B cell (primary cell): ENCODE measurements at regions not wholly inside any gene's neighbourhood (a gene's known extent, or its start where the extent isn't known, plus 50 kb on each side); places are given as distances from the start of the nearest gene placed in this dataset.

Experiments used
- ATAC-seq: fragments of 200-7000 bp; cut with Tn5 transposase; one replicate; pipeline ENCODE4 v1.10.0; 2021; ENCODE audit warnings: low read depth, mild to moderate bottlenecking, moderate number of reproducible peaks, moderate library complexity
- CTCF ChIA-PET: fragments of 350-600 bp; sonication (Branson Sonifier 250); formaldehyde crosslinking; loops from one replicate; lab custom pipeline; 2021; ENCODE audit warnings: antibody characterized with exemption, inconsistent platforms; lab: Charles Lee
- POLR2A ChIA-PET: fragments of 350-600 bp; sonication (Branson Sonifier 250); formaldehyde crosslinking; loops from one replicate; lab custom pipeline; 2021; ENCODE audit warnings: antibody characterized with exemption; lab: Charles Lee
- DNase-seq: peaks from one replicate; pipeline ENCODE4 v3.0.0; 2013
- H2AFZ ChIP-seq: 2 replicates; pipeline ENCODE4 v1.6.1; 2012; ENCODE audit warnings: mild to moderate bottlenecking, low read depth, low read length; ENCODE audit not compliant: insufficient read depth, poor library complexity, severe bottlenecking
- H3K27ac ChIP-seq, 2 donors: 1 replicate in 1 of 2; 2 replicates in 1 of 2; pipeline ENCODE4 v1.5.1; 2012 to 2013; ENCODE audit warnings: low read length in 2 of 2, mild to moderate bottlenecking in 2 of 2, moderate library complexity in 1 of 2
- H3K27me3 ChIP-seq, 4 experiments: fragments of 200-600 bp in 1 of 4; sonication (generic) in 1 of 4; replicated peaks in 1 of 4; 1 replicate in 2 of 4; 2 replicates in 2 of 4; pipeline versions ENCODE4 v1.6.1 to v1.7.0; 2013 to 2016; ENCODE audit warnings: low read length in 3 of 4, mild to moderate bottlenecking in 2 of 4, mixed read lengths in 1 of 4, moderate library complexity in 1 of 4; ENCODE audit not compliant: insufficient read depth in 4 of 4, control insufficient read depth in 3 of 4; ENCODE audit errors: control extremely low read depth in 1 of 4
- H3K36me3 ChIP-seq, 2 experiments: replicated peaks in 1 of 2; 1 replicate in 1 of 2; 2 replicates in 1 of 2; pipeline versions ENCODE4 v1.6.1 to v1.7.1; 2013; ENCODE audit warnings: low read length in 1 of 2; ENCODE audit not compliant: insufficient read depth in 2 of 2, control insufficient read depth in 1 of 2; ENCODE audit errors: control extremely low read depth in 1 of 2, extremely low read depth in 1 of 2
- H3K4me1 ChIP-seq, 2 donors: fragments of 200-600 bp in 1 of 2; sonication (generic) in 1 of 2; 1 replicate in 1 of 2; 2 replicates in 1 of 2; pipeline versions ENCODE4 v1.5.1 to v1.6.1; 2013 to 2017; ENCODE audit warnings: low read length in 2 of 2; ENCODE audit not compliant: control insufficient read depth in 2 of 2, insufficient read depth in 2 of 2
- H3K4me2 ChIP-seq: replicated peaks from 2 replicates; pipeline ENCODE3; 2012; ENCODE audit warnings: mild to moderate bottlenecking, low read depth, low read length; ENCODE audit not compliant: poor library complexity, severe bottlenecking
- H3K4me3 ChIP-seq, 5 experiments: fragments of 200-600 bp in 1 of 5; sonication (generic) in 1 of 5; 1 replicate in 3 of 5; 2 replicates in 2 of 5; pipeline versions ENCODE4 v1.5.1 to v1.7.0; 2011 to 2016; ENCODE audit warnings: low read length in 4 of 5, mild to moderate bottlenecking in 4 of 5, low read depth in 2 of 5, control low read depth in 1 of 5, moderate library complexity in 1 of 5; ENCODE audit not compliant: insufficient read depth in 1 of 5; ENCODE audit errors: control extremely low read depth in 1 of 5, extremely low read depth in 1 of 5
- H3K79me2 ChIP-seq: fragments of 200-600 bp; sonication (generic); one replicate; pipeline ENCODE4 v1.6.0; 2016; ENCODE audit warnings: low read length; ENCODE audit not compliant: control insufficient read depth, insufficient read depth
- H3K9ac ChIP-seq: fragments of 200-600 bp; sonication (generic); 2 replicates; pipeline ENCODE4 v1.6.1; 2017; ENCODE audit warnings: mild to moderate bottlenecking, low read length, moderate library complexity
- H3K9me3 ChIP-seq, 3 donors: one replicate each; pipeline versions ENCODE4 v1.6.1 to v1.7.1; 2013; ENCODE audit warnings: low read length in 2 of 3; ENCODE audit not compliant: control insufficient read depth in 2 of 3, insufficient read depth in 1 of 3; ENCODE audit errors: control extremely low read depth in 1 of 3
- H4K20me1 ChIP-seq: 2 replicates; pipeline ENCODE4 v1.6.0; 2012; ENCODE audit warnings: mild to moderate bottlenecking, low read length; ENCODE audit not compliant: insufficient read depth, control insufficient read depth, poor library complexity, severe bottlenecking
- H3K27ac Mint-ChIP-seq: one replicate; pipeline ENCODE4 v1.8.0; 2021; ENCODE audit warnings: mixed read lengths
- H3K27me3 Mint-ChIP-seq: one replicate; pipeline ENCODE4 v1.8.0; 2021; ENCODE audit warnings: mixed read lengths
- H3K4me1 Mint-ChIP-seq: one replicate; pipeline ENCODE4 v1.8.0; 2021; ENCODE audit warnings: mixed read lengths
- H3K4me3 Mint-ChIP-seq: one replicate; pipeline ENCODE4 v1.8.0; 2021; ENCODE audit warnings: mixed read lengths
- H3K9me3 Mint-ChIP-seq: one replicate; pipeline ENCODE4 v1.8.0; 2022; ENCODE audit warnings: mixed read lengths; ENCODE audit not compliant: insufficient read depth
- CTCF ChIP-seq: fragments of 200-600 bp; IDR thresholded peaks from one replicate; pipeline ENCODE4 v1.8.0; 2022; ENCODE audit warnings: antibody characterized with exemption, mild to moderate bottlenecking
- EZH2 ChIP-seq: IDR thresholded peaks from 2 replicates; pipeline ENCODE4 v1.6.1; 2012; ENCODE audit warnings: borderline replicate concordance, low read depth, mild to moderate bottlenecking, moderate library complexity, low read length; ENCODE audit not compliant: insufficient read depth, poor library complexity, severe bottlenecking
- WGBS: methylation state at CpG from one replicate; pipeline ENCODE4 v1.1.5; 2013; ENCODE audit warnings: missing lambda C conversion rate; ENCODE audit not compliant: insufficient coverage; 5-methylcytosine and 5-hydroxymethylcytosine counted together
- intact Hi-C: fragments of 100-400 bp; cut with micrococcal nuclease; formaldehyde crosslinking; loops from one replicate; pipeline ENCODE4 v1.10.0; 2022

- Mint-ChIP-seq H3K9me3 (no peaks in the 10 kb centered on the region), H3K27ac (no peak overlapping the region), H3K27me3 (no peaks in the 10 kb centered on the region), H3K4me3 (no peak overlapping the region), H3K4me1 (no peaks in the 10 kb centered on the region)
- ATAC-seq (no peak), DNase-seq (no peak)
- TF ChIP-seq EZH2: no peak
- TF ChIP-seq CTCF: no peak
- H3K79me2 ChIP-seq: no peaks in the 10 kb centered on the region
- no peak overlapping the region for H3K4me2 ChIP-seq
- no peak overlapping the region for H3K27ac ChIP-seq
- ChIA-PET POLR2A (no interaction called here), CTCF (no interaction called here)
- H3K4me1 ChIP-seq: no peaks in the 10 kb centered on the region
- intact Hi-C loops: no loop called here
- H3K27me3 ChIP-seq: no peaks in the 10 kb centered on the region
- no peaks in the 10 kb centered on the region for H3K36me3 ChIP-seq
- H3K9me3 ChIP-seq: no peaks in the 10 kb centered on the region
- H4K20me1 ChIP-seq: no peaks in the 10 kb centered on the region
- WGBS: no CpG with 5 or more reads among the region's 2 CpGs
- H3K4me3 ChIP-seq: no peak overlapping the region
- no peak overlapping the region for H3K9ac ChIP-seq
- H2AFZ ChIP-seq: no peak overlapping the region
These were observed 592.6 kb downstream of the SLC4A3 start for GRCh38 chr2:220220009-220220408.

GRCh38 chr2:220221992-220222391 lies 594.6 kb downstream of the SLC4A3 start:
- Histone ChIP-seq H3K4me1 (no peaks in the 10 kb centered on the region), H3K4me2 (no peak overlapping the region), H2AFZ (no peak overlapping the region), H3K36me3 (no peaks in the 10 kb centered on the region), H4K20me1 (no peaks in the 10 kb centered on the region), H3K9me3 (peaks cover 0 to 2% (median 0%) of the 10 kb centered on the region in 3 donors), H3K4me3 (no peak overlapping the region), H3K79me2 (no peaks in the 10 kb centered on the region), H3K27me3 (no peaks in the 10 kb centered on the region), H3K27ac (no peak overlapping the region), H3K9ac (no peak overlapping the region)
- intact Hi-C loops: no loop called here
- ChIA-PET CTCF (no interaction called here), POLR2A (no interaction called here)
- DNase-seq (no peak), ATAC-seq (no peak)
- Mint-ChIP-seq H3K9me3 (no peaks in the 10 kb centered on the region), H3K27me3 (no peaks in the 10 kb centered on the region), H3K4me3 (no peak overlapping the region), H3K4me1 (no peaks in the 10 kb centered on the region), H3K27ac (no peak overlapping the region)
- 100% methylated on average over 2 of the region's 5 CpGs for WGBS
- TF ChIP-seq EZH2 (no peak), CTCF (no peak)
